PC-3 (cell line): ENCODE measurements at regions not wholly inside any gene's neighbourhood (a gene's known extent, or its start where the extent isn't known, plus 50 kb on each side); places are given as distances from the start of the nearest gene placed in this dataset.

Experiments used
- ATAC-seq: fragments of 200-7000 bp; cut with Tn5 transposase; 2 replicates; pipeline ENCODE4 v1.9.1; 2020; ENCODE audit warnings: mild to moderate bottlenecking, moderate library complexity
- BruUV-seq: library from RNA; stranded (reverse); fragments of 400-500 nt; replicated peaks from 2 replicates; lab custom pipeline; 2021; lab: Mats Ljungman, UMichigan
- CTCF ChIA-PET: fragments of 300-600 bp; sonication (Branson Sonifier 250); formaldehyde crosslinking; loops from one replicate; lab custom pipeline; 2022; ENCODE audit warnings: antibody characterized with exemption; lab: Charles Lee
- POLR2A ChIA-PET: fragments of 300-600 bp; sonication (Branson Sonifier 250); formaldehyde crosslinking; loops from one replicate; lab custom pipeline; 2022; ENCODE audit warnings: antibody characterized with exemption; ENCODE audit not compliant: unreplicated experiment; lab: Charles Lee
- DNase-seq: peaks from one replicate; pipeline ENCODE4 v3.0.0-alpha.2; 2015
- H2AFZ ChIP-seq: fragments of 300-600 bp; sonication (generic); 2 replicates; pipeline ENCODE4 v1.6.0; 2016; ENCODE audit warnings: antibody characterized with exemption, low read length
- H3F3A ChIP-seq: fragments of 300-600 bp; sonication (generic); one replicate; pipeline ENCODE4 v1.6.0; 2017; ENCODE audit warnings: antibody characterized with exemption, low read length, control low read depth, mild to moderate bottlenecking; ENCODE audit not compliant: unreplicated experiment
- H3K27ac ChIP-seq: fragments of 300-600 bp; sonication (generic); 2 replicates; pipeline ENCODE4 v1.5.1; 2016; ENCODE audit warnings: mild to moderate bottlenecking, low read length
- H3K27me3 ChIP-seq: fragments of 300-600 bp; sonication (generic); 2 replicates; pipeline ENCODE4 v1.6.1; 2016; ENCODE audit warnings: low read length, mixed read lengths
- H3K36me3 ChIP-seq: fragments of 300-600 bp; sonication (generic); 2 replicates; pipeline ENCODE4 v1.6.1; 2016; ENCODE audit warnings: low read depth, mixed run types, low read length, mixed read lengths
- H3K4me1 ChIP-seq: fragments of 300-600 bp; sonication (generic); 2 replicates; pipeline ENCODE4 v1.5.1; 2016; ENCODE audit warnings: low read length; ENCODE audit not compliant: insufficient read depth
- H3K4me2 ChIP-seq: fragments of 300-600 bp; sonication (generic); 2 replicates; pipeline ENCODE4 v1.6.0; 2016; ENCODE audit warnings: low read length
- H3K4me3 ChIP-seq: fragments of 300-600 bp; sonication (generic); 2 replicates; pipeline ENCODE4 v1.5.1; 2016; ENCODE audit warnings: mild to moderate bottlenecking, low read length, mixed read lengths
- H3K79me2 ChIP-seq: fragments of 300-600 bp; sonication (generic); 2 replicates; pipeline ENCODE4 v1.6.1; 2017; ENCODE audit warnings: low read length, mixed read lengths
- H3K9ac ChIP-seq: fragments of 300-600 bp; sonication (generic); 2 replicates; pipeline ENCODE4 v1.6.0; 2016; ENCODE audit warnings: mild to moderate bottlenecking, low read length
- H3K9me2 ChIP-seq: fragments of 300-600 bp; sonication (generic); replicated peaks from 2 replicates; pipeline ENCODE4 v1.6.1; 2016; ENCODE audit warnings: mixed run types, low read length, mixed read lengths
- H3K9me3 ChIP-seq: fragments of 300-600 bp; sonication (generic); 2 replicates; pipeline ENCODE4 v1.6.1; 2016; ENCODE audit warnings: low read length, mixed read lengths
- H4K20me1 ChIP-seq: fragments of 300-600 bp; sonication (generic); 2 replicates; pipeline ENCODE4 v1.6.1; 2016; ENCODE audit warnings: low read length, mixed read lengths
- EZH2 ChIP-seq: fragments of 300-600 bp; sonication (generic); IDR thresholded peaks from one replicate; pipeline ENCODE4 v1.6.1; 2017; ENCODE audit warnings: antibody characterized with exemption, mild to moderate bottlenecking, low read length; ENCODE audit not compliant: unreplicated experiment
- EZH2phosphoT487 ChIP-seq: fragments of 300-600 bp; sonication (generic); IDR thresholded peaks from 2 replicates; pipeline ENCODE4 v1.6.1; 2018; ENCODE audit warnings: mild to moderate bottlenecking, antibody characterized with exemption, low read length, borderline replicate concordance
- intact Hi-C: fragments of 100-400 bp; cut with micrococcal nuclease; formaldehyde crosslinking; loops from 2 replicates; pipeline ENCODE4 v1.9.0; 2023
- TF ChIP-seq, protein P1 (sequence below): fragments of 300-600 bp; sonication (generic); conservative IDR thresholded peaks from 2 replicates; pipeline ENCODE4 v1.5.1; 2017; ENCODE audit warnings: antibody characterized with exemption, low read depth, mild to moderate bottlenecking, low read length

DNA sequence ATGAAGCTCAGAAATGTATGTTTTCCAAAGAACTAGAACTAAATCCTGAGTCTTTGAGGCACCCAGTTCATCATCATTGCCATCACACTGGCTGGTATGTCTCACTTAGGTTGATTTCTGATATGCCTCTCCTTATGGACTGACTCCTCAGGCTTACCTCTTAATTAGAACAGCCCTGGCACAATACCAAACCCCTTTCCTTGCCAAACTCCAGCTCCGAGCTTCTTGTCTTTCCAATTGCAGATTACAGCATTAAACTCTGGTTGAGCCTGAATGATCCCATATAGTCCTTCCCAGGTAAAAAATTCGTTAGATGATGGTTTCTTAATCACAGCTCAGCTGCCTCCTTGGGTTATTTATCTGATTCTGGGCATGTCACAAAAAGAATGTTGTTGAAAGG, 66.3 kb downstream of the RTP4 start:
- DNase-seq (no peak), ATAC-seq (no peak)
- no peaks in the 10 kb centered on the region for H3K9me2 ChIP-seq
- no peak overlapping the region for H2AFZ ChIP-seq
- no peaks in the 10 kb centered on the region for H3K4me1 ChIP-seq
- H3K9me3 ChIP-seq = no peaks in the 10 kb centered on the region
- intact Hi-C loops = no loop called here
- BruUV-seq = no TSS peak
- no peak for TF ChIP-seq EZH2
- H3K27ac ChIP-seq = no peak overlapping the region
- CTCF ChIA-PET = no interaction called here
- POLR2A ChIA-PET = no interaction called here
- no peak overlapping the region for H3K4me3 ChIP-seq
- no peaks in the 10 kb centered on the region for H3F3A ChIP-seq
- no peaks in the 10 kb centered on the region for H3K36me3 ChIP-seq
- no peak overlapping the region for H3K9ac ChIP-seq
- no peaks in the 10 kb centered on the region for H3K27me3 ChIP-seq
- H3K79me2 ChIP-seq = no peaks in the 10 kb centered on the region
- H3K4me2 ChIP-seq = no peak overlapping the region
- no peaks in the 10 kb centered on the region for H4K20me1 ChIP-seq

GRCh38 chr3:187430576-187430975, 62.4 kb downstream of the RTP4 start:
- no peak for DNase-seq
- no peak overlapping the region for H2AFZ ChIP-seq
- ATAC-seq = no peak
- TF ChIP-seq EZH2phosphoT487 = no peak
- TF ChIP-seq, protein P1, sequence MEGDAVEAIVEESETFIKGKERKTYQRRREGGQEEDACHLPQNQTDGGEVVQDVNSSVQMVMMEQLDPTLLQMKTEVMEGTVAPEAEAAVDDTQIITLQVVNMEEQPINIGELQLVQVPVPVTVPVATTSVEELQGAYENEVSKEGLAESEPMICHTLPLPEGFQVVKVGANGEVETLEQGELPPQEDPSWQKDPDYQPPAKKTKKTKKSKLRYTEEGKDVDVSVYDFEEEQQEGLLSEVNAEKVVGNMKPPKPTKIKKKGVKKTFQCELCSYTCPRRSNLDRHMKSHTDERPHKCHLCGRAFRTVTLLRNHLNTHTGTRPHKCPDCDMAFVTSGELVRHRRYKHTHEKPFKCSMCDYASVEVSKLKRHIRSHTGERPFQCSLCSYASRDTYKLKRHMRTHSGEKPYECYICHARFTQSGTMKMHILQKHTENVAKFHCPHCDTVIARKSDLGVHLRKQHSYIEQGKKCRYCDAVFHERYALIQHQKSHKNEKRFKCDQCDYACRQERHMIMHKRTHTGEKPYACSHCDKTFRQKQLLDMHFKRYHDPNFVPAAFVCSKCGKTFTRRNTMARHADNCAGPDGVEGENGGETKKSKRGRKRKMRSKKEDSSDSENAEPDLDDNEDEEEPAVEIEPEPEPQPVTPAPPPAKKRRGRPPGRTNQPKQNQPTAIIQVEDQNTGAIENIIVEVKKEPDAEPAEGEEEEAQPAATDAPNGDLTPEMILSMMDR = peak; percentile 50; the same call in 1 of the 2 replicates
- no peak for TF ChIP-seq EZH2
- POLR2A ChIA-PET = no interaction called here
- no peaks in the 10 kb centered on the region for H3F3A ChIP-seq
- intact Hi-C loops = no loop called here
- H3K4me3 ChIP-seq = no peak overlapping the region
- CTCF ChIA-PET = no interaction called here
- no peaks in the 10 kb centered on the region for H3K4me1 ChIP-seq
- H3K9ac ChIP-seq = no peak overlapping the region
- no peaks in the 10 kb centered on the region for H3K79me2 ChIP-seq
- H3K4me2 ChIP-seq = no peak overlapping the region
- no peaks in the 10 kb centered on the region for H3K36me3 ChIP-seq
- no peaks in the 10 kb centered on the region for H3K9me2 ChIP-seq
- no TSS peak for BruUV-seq
- H3K27me3 ChIP-seq = no peaks in the 10 kb centered on the region
- no peaks in the 10 kb centered on the region for H4K20me1 ChIP-seq
- H3K27ac ChIP-seq = no peak overlapping the region
- H3K9me3 ChIP-seq = no peaks in the 10 kb centered on the region
